Caki2 (cell line): ENCODE measurements at regions not wholly inside any gene's neighbourhood (a gene's known extent, or its start where the extent isn't known, plus 50 kb on each side); places are given as distances from the start of the nearest gene placed in this dataset.
"Not testable (repeated sequence)": the region's sequence is repeated elsewhere in the genome, so short reads cannot be mapped to it uniquely, and the experiment has no call there.

Experiments used
- DNase-seq: peaks from one replicate; pipeline ENCODE4 v3.0.0-alpha.2; 2015; ENCODE audit warnings: low read depth
- in situ Hi-C: cut with HindIII; loops from 2 replicates; pipeline ENCODE4 v1.10.0; 2016; ENCODE audit warnings: low sequenced_read_pairs, low pct_unique_long_range_greater_than_20kb, mixed read lengths

DNA sequence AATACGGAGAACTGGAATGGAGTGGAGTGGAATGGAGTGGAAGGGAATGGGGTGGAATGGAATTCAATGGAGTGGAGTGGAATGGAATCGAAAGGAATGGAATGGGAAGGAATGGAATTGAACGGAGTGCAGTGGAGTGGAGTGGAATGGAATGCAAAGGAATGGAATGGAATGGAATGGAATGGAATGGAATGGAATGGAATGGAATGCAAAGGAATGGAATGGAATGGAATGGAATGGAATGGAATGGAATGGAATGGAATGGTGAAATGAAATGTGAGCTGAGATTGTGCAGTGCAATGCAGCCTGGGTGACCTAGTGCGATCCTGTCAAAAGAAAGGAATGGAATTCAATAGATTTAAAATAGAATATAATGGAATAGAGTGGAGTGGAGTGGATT is 357.3 kb upstream of the WSB1 start:
- in situ Hi-C loops, DNase-seq: not testable (repeated sequence)

DNA sequence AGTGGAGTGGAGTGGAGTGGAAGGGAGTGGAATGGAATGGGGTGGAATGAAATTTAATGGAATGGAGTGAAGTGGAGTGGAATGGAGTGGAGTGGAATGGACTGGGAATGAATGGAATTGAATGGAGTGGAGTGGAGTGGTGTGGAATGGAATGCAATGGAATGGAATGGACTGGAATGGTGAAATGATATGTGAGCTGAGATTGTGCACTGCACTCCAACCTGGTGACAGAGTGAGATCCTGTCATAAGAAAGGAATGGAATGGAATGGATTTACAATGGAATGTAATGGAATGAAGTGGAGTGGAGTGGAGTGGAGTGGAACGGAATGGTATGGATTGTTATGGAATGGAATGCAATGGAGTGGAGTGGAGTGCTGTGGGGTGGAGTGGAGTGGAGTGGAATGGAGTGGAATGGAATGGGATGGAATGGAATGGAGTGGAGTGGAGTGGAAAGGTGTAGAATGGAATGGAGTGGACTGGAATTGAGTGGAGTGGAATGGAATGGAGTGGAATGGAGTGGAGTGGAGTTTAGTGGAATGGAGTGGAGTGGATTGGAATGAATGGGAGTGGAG is 356.1 kb upstream of the WSB1 start:
- in situ Hi-C loops, DNase-seq: not testable (repeated sequence)

DNA sequence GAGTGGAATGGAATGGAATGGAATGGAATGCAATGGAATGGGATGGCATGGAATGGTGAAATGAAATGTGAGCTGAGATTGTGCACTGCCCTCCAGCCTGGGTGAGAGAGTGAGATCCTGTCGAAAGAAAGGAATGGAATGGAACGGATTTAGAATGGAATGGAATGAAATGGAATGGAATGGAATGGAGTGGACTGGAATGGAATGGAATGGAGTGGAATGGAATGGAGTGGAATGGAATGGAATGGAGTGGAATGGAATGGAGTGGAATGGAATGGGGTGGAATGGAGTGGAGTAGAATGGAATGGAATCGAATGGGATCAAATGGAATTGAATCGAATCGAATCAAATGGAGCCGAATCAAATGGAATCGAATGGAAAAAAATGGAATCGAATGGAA is 354.2 kb upstream of the WSB1 start:
- in situ Hi-C loops, DNase-seq: not testable (repeated sequence)

DNA sequence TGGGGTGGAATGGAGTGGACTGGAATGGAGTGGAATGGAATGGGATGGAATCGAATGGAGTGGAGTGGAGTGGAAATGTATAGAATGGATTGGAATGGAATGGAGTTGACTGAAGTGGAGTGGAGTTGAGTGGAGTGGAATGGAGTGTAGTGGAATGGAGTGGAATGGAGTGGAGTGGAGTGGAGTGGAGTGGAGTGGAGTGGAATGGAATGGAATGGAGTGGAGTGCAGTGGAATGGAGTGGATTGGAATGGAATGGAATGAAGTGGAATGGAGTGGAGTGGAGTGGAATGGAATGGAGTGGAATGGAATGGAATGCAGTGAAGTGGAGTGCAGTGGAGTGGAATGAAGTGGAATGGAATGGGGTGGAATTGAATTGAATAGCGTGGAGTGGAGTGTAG is 353.3 kb upstream of the WSB1 start:
- DNase-seq, in situ Hi-C loops: not testable (repeated sequence)

DNA sequence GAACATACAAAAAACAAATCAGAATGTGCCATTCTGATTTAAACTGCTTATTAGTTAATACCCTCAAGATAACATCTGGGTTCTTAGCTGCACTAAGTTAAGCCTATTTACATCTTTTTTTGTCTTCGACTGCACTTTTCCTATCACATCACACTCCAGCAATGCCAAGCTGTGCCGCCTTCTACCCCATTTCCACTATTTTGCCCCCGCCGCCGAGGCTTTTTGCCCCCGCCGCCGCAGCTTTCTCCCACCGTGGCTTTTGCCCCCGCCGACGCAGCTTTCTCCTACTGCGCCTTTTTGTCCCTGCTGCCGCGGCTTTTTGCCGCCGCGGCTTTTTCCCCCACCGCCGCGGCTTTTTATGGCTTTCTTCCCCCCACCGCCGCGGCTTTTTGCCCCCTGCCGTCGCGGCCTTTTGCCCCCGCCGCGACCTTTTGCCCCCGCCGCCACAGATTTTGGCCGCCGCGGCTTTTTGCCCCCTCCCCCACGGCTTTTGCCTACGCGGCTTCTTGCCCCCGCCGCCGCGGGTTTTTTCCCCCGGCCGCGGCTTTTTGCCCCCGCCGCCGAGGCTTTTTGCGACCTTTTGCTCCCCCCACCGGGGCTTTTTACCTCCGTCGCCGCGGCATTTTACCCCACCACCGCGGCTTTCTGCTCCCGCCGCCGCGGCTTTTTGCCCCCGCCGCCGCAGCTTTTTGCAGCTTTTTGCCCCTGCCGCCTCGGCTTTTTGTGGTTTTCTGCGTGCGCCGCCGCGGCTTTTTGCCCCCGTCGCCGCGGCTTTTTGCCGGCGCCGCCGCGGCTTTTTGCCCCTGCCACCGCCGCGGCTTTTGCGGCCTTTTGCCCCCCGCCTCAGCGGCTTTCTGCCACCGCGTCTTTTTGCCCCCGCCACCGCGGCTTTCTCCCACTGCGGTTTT is 331.4 kb upstream of the WSB1 start:
- no peak for DNase-seq
- in situ Hi-C loops = no loop called here

DNA sequence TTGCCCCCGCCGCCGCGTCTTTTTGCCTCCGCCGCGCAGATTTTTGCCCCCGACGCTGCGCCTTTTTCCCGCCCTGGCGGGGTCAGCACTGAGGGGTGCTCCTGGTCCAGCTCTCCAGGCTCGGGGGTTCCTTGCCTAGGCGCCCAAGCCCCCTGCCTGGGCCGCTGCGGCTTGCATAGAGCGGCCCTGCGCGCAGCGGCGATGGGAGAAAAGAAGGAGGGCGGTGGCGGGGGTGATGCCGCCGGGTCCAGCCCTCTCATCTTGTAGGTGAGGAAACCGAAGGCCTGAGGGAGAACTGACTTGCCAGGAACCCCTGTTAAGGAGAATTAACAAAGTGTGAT is 330.8 kb upstream of the WSB1 start:
- DNase-seq = no peak
- in situ Hi-C loops = no loop called here

DNA sequence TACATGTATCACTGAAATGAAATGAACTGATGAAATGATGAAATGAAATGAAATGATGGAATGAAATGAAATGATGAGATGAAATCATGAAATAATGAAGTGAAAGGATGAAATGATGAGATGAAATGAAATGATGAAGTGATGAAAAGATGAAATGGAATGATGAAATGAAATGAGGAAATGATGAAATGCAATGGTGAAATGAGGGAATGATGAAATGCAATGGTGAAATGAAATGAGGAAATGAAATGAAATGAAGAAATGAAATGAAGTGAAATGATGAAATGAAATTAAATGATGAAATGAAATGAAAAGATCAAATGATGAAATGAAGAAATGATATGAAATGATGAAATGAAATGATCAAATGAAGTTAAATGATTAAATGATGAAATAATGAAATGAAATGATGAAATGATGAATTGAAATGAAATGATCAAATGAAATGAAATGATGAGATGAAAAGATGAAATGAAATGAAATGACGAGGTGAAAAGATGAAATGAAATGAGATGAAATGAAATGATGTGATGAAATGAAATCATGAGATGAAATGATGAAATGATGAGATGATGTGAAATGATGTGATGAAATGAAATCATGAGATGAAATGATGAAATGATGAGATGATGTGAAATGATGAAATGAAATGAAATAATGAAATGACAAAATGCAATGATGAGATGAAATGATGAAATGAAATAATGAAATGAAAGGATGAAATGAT is 327.9 kb upstream of the WSB1 start:
- DNase-seq = not testable (repeated sequence)

DNA sequence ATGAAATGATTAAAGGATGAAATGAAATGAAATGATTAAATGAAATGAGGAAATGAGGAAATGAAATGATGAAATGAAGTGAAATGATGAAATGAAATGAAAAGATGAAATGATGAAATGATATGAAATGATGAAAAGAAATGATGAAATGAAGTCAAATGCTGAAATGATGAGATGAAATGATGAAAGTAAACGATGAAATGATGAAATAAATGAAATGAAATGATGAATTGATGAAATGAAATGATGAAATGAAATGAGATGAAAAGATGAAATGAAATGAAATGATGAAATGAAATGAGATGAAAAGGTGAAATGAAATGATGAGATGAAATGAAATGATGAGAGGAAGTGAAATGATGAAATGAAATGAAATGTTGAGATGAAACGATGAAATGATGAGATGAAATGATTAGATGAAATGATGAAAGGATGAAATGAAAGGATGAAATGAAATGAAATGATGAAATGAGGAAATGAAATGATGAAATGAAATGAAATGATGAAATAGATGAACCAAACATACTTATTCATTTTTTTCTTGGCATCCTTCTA is 327.2 kb upstream of the WSB1 start:
- DNase-seq, in situ Hi-C loops: not testable (repeated sequence)

More for the DNA sequence above, 327.9 kb upstream of the WSB1 start:
- in situ Hi-C loops = not testable (repeated sequence)

DNA sequence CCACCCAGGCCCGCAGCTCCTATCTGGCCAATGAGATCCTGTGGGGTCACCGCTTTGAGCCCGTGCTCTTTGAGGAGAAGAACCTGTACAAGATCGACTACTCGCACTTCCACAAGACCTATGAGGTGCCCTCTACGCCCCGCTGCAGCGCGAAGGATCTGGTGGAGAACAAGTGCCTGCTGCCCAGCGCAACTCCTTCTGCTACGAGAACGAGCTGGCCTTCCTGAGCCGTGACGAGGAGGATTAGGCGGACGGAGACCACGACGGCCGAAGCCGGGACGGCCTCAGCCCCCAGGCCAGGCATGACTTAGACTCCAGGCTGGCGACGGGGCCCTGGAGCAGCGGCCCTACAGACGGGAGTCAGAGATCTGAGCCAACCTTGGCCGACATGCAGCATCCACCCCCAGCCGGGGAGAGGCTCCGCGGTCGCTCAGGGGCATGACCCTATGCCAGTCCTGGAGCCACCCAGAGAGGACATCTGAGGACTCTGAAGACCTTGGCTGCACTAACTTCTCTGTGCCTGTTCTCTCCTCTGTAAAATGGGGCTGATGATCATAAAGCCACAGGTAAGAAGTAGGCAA is 312.0 kb upstream of the WSB1 start:
- DNase-seq, in situ Hi-C loops: not testable (repeated sequence)

DNA sequence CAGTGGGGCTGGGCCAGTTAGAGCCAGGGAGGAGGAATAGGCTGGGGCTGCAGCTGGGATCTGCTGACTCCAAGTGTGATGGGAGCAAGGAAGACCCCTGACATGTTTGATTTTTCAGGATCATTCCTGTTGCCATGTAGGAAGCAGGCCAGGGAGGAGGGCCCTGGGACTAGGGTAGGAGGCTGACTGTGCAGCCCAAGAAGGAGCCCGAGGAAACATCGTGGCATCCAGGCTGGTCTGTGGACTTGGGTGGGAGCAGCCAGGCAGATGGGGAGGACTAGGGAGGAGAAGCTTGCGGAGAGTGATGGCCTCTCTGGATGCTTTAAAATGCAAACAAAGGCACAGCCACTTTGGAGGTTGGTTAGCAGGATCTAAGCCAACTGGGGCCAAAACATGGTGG is 311.4 kb upstream of the WSB1 start:
- in situ Hi-C loops, DNase-seq: not testable (repeated sequence)

DNA sequence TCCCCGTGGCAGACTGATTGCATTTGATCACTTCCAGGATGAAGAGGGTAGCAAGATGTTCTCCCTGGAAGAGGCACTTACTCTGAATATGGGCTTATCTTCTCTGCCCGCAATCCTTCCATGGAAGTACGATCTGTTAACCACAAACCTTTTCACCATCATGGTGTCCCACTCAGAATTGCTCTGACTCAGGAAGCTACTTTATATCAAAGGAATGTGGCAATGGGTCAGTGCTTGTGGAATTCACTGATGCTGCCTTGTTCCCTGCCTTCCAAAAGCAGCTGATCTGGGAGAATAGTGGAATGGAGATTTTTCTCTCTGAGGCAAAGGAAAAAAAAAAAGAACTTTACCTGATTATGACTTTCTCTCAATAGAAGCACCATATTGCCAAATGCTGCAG is 306.1 kb upstream of the WSB1 start:
- in situ Hi-C loops, DNase-seq: not testable (repeated sequence)

DNA sequence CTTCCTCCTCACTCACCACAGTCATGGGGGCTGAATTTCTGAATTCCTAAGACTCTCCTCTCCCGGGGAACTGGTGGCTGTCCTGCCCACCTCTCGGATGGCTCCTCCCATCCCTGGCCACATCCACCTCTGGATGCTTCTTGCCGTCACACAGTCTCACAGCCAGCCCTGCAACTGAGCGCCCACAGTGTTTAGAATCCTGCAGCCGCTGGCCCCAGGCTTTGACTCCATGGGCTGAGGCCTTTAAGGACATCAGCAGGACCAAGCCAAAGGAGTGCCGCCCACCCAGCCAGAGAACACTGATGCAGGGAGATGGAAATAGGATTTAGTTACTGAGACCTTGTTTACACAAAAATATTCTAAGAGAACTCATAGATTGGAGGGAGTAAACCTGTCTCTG is 299.3 kb upstream of the WSB1 start:
- in situ Hi-C loops = not testable (repeated sequence)

DNA sequence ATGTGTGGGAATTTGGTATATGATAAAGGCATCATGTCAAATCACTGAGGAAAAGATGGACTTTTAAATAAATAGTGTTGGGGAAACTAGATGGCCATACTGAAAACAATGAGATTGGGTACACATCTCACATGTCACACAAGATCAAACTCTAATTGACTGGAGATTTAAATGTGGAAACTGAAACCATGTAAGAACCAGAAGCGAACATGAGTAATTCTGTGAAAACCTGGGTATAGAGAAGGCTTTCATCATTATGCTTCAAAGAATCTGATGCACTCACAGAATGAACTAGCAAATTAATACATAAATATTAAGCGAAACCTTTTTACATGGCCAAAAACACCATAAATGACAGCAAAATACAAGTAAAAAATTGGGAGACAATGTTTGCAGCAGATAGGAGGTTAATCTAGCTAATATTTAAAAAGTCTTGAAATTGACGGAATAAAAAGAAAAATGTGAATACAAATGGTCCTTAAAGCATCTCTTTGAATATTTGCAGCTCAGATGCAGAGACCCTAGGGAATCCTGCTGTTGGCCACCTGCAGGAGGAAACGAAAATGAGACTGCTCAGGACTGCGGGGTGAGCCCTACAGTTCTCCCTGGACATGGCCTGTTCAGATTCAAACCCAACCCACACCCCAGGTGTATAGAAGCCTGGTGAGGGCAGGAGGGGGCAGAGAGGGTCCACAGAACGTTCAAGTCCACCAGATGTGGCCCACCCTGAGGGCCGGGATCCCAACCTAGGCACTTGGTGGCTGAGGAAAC is 297.6 kb upstream of the WSB1 start:
- DNase-seq, in situ Hi-C loops: not testable (repeated sequence)

More for the DNA sequence above, 299.3 kb upstream of the WSB1 start:
- not testable (repeated sequence) for DNase-seq

DNA sequence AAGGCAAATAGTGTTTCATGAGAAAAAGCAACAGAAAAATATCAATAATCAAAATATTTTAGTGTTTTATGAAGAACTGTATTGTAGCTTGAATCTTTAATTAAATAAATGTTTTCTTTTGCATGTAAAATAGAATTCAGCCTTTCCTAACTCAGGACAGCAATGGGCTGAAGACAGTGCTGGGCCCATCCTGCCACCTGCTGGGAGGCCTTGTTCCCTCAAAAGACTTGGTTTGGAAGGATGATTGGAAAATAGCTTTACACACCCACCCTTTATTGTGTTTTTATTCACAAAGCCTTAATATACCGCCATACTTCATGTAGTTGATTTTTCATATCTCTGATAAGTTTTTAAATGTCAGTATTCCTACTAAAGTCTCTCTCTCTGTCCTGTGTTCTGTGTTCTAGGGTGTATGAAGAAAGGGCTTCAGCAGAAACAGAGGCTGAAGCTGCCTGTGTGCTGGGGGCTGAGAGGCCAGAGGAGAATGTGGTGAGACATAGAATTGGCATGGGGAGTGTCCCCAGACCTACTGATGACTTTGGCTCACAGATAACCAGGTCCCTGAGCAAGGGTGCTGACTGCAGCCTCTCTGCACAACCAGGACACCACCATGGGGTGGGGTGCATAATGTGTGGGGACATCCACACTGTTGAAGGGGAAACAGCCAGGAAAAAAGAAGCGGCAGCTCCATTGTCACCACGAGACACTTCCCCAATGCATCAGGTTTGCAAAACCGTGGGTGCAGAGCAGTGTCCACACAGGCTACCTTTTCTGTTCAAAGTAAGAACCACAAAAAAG is 286.0 kb upstream of the WSB1 start:
- in situ Hi-C loops, DNase-seq: not testable (repeated sequence)

DNA sequence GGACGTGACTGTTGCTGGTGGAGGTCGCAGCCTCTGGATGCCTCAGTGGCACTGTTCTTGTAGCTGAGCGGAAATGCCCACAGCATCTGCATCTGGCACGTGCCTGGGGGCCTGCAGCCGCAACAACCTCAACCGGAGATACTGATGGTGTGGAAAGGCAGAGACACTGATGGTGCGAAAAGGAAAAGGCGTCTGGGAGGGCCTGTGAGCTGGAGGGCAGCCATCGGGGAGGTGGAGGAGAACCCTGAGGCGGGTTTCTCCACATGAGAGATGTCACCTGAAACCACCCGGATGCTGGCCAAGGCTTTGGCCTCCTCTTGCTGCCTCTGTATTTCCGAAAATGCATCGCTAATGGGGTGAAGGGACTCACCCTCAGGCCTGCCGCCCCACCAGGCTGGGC is 284.8 kb upstream of the WSB1 start:
- DNase-seq = no peak
- in situ Hi-C loops = no loop called here

DNA sequence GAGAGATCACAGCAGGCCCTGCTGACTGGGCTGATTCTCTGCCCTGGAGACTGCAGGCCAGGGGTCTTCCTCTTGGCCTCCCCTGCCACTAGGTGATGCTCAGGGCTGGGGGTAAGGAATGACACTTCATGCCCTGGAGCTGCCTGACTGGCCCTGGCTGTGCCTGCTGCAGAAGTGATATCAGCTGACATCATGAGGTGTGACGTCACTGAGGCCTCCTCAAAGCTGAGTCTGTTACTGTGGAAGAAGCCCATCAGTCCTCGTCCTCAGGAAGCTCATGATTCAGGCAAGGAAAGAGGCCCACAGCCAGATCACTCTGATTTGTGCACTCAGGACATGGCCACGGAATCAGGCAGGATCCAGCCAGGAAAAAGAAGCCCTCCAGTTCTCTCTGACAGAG is 283.8 kb upstream of the WSB1 start:
- in situ Hi-C loops, DNase-seq: not testable (repeated sequence)

DNA sequence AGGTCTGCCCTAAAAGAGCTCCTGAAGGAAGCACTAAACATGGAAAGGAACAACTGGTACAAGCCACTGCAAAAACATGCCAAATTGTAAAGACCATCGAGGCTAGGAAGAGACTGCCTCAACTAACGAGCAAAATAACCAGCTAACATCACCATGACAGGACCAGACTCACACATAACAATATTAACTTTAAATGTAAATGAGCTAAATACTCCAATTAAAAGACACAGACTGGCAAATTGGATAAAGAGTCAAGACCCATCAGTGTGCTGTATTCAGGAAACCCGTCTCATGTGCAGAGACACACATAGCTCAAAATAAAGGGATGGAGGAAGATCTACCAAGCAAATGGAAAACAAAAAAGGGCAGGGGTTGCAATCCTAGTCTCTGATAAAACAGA is 263.4 kb upstream of the WSB1 start:
- DNase-seq, in situ Hi-C loops: not testable (repeated sequence)
